ENCODE measurements at regions not wholly inside any gene's neighbourhood (a gene's known extent, or its start where the extent isn't known, plus 50 kb on each side); places are given as distances from the start of the nearest gene placed in this dataset.
A peak's percentile ranks its signal among the peaks of the same experiment; 100 is the strongest.

DNA sequence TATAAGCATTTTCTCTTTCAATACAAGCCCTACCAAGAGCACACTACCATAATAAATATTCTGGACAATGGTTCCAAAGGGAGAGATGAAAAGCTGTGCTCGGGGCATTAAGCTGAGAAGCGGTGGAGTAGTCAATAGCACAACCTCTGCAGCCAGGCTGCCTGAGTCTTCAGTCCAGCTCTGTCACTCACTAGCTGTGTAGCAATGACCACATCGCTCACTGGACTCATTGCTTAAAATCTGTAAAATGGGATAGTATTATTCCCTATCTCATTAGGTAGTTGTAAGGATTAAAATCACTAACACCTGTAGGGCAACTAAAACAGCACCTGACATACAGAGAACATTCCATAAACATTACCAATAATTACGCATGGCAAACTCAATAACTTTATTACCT, 199.9 kb upstream of the KLF14 start:
- WGBS (ENCODE audit: insufficient coverage) = 95% methylated on average over 3 of the region's 4 CpGs
- H3K9ac ChIP-seq (ENCODE audit: low read length) = no peak overlapping the region
- no peak overlapping the region for H2AFZ ChIP-seq (ENCODE audit: insufficient read depth, low read depth, low read length, poor library complexity, severe bottlenecking)
- no peak for TF ChIP-seq EZH2 (IDR thresholded peaks at IDR 0.05; ENCODE audit: borderline replicate concordance, insufficient read depth, low read depth, low read length, poor library complexity, severe bottlenecking)
- TF ChIP-seq, protein P1, sequence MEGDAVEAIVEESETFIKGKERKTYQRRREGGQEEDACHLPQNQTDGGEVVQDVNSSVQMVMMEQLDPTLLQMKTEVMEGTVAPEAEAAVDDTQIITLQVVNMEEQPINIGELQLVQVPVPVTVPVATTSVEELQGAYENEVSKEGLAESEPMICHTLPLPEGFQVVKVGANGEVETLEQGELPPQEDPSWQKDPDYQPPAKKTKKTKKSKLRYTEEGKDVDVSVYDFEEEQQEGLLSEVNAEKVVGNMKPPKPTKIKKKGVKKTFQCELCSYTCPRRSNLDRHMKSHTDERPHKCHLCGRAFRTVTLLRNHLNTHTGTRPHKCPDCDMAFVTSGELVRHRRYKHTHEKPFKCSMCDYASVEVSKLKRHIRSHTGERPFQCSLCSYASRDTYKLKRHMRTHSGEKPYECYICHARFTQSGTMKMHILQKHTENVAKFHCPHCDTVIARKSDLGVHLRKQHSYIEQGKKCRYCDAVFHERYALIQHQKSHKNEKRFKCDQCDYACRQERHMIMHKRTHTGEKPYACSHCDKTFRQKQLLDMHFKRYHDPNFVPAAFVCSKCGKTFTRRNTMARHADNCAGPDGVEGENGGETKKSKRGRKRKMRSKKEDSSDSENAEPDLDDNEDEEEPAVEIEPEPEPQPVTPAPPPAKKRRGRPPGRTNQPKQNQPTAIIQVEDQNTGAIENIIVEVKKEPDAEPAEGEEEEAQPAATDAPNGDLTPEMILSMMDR (IDR thresholded peaks at IDR 0.05) = no peak
- CTCF ChIA-PET = interaction anchor here (1.1 to 1.3 kb wide), 2 partner anchors 28 to 49 kb away, joined by 3 to 4 read pairs; no protein-coding TSS in a partner anchor
- H4K20me1 ChIP-seq (ENCODE audit: control insufficient read depth, insufficient read depth, low read length, poor library complexity, severe bottlenecking) = peaks cover 38% of the 10 kb centered on the region
- peaks cover 63% of the 10 kb centered on the region for H3K4me1 Mint-ChIP-seq
- H3K4me3 ChIP-seq (ENCODE audit: control extremely low read depth in 1 of 5, extremely low read depth in 1 of 5, insufficient read depth in 1 of 5, low read depth in 2 of 5, low read length in 4 of 5) = no peak overlapping the region
- H3K9me3 ChIP-seq (ENCODE audit: control extremely low read depth in 1 of 3, control insufficient read depth in 2 of 3, insufficient read depth in 1 of 3, low read length in 2 of 3) = no peaks in the 10 kb centered on the region
- no peaks in the 10 kb centered on the region for H3K27me3 Mint-ChIP-seq
- H3K4me1 ChIP-seq (ENCODE audit: control insufficient read depth in 2 of 2, insufficient read depth in 2 of 2, low read length in 2 of 2) = peaks cover 18 to 19% of the 10 kb centered on the region in 2 donors
- no peak overlapping the region for H3K27ac ChIP-seq (ENCODE audit: low read length in 2 of 2)
- DNase-seq (no peak), ATAC-seq (ENCODE audit: low read depth) (no peak)
- no peak overlapping the region for H3K4me3 Mint-ChIP-seq
- H3K36me3 ChIP-seq (replicated peaks in 1 of 2; ENCODE audit: control extremely low read depth in 1 of 2, control insufficient read depth in 1 of 2, extremely low read depth in 1 of 2, insufficient read depth in 2 of 2, low read length in 1 of 2) = peaks cover 3 to 24% of the 10 kb centered on the region in 2 experiments
- H3K79me2 ChIP-seq (ENCODE audit: control insufficient read depth, insufficient read depth, low read length) = peaks cover 99% of the 10 kb centered on the region
- H3K4me2 ChIP-seq (replicated peaks; ENCODE audit: low read depth, low read length, poor library complexity, severe bottlenecking) = no peak overlapping the region
- POLR2A ChIA-PET = interaction anchor here (0.5 kb wide), 1 partner anchor 36 kb away, joined by 10 read pairs; no protein-coding TSS in a partner anchor
- no peaks in the 10 kb centered on the region for H3K27me3 ChIP-seq (replicated peaks in 1 of 4; ENCODE audit: control extremely low read depth in 1 of 4, control insufficient read depth in 3 of 4, insufficient read depth in 4 of 4, low read length in 3 of 4)
- H3K27ac Mint-ChIP-seq = no peak overlapping the region
- intact Hi-C loops (cut with micrococcal nuclease) = no loop called here
- H3K9me3 Mint-ChIP-seq (ENCODE audit: insufficient read depth) = no peaks in the 10 kb centered on the region

DNA sequence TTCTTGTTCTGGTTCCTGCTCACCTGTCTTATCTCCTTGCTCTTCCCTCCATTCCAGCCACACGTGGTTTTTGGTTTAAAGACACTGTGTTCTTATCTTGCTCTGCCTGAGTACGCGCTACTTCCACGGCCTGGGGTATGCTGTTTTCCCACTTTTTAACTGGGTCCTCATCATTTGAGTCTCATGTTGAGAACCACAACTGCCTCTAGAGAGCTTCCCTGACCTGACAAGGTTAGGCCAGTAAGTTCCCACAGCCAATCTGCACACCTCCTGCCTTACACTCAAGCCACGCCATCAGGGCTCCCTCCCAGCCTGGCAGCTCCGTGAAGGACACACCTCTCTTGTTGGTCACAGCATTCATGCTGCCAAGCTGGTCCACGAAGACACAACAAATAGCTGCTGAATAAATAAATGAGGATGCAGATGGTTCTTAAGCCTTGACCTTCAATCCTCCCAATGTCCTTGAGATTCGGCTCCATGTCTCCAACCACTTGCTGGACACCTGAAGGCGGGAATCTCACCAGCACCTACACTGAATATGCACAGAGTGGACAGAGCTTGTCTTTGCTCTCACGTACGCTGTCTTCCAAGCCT, 201.7 kb upstream of the KLF14 start:
- Mint-ChIP-seq H3K27ac (peak overlapping the region; percentile 22), H3K9me3 (ENCODE audit: insufficient read depth) (no peaks in the 10 kb centered on the region), H3K27me3 (no peaks in the 10 kb centered on the region), H3K4me1 (peaks cover 63% of the 10 kb centered on the region), H3K4me3 (no peak overlapping the region)
- Histone ChIP-seq H3K27ac (ENCODE audit: low read length in 2 of 2) (no peak overlapping the region), H3K4me3 (ENCODE audit: control extremely low read depth in 1 of 5, extremely low read depth in 1 of 5, insufficient read depth in 1 of 5, low read depth in 2 of 5, low read length in 4 of 5) (no peak overlapping the region), H3K36me3 (replicated peaks in 1 of 2; ENCODE audit: control extremely low read depth in 1 of 2, control insufficient read depth in 1 of 2, extremely low read depth in 1 of 2, insufficient read depth in 2 of 2, low read length in 1 of 2) (peaks cover 3 to 24% of the 10 kb centered on the region in 2 experiments), H4K20me1 (ENCODE audit: control insufficient read depth, insufficient read depth, low read length, poor library complexity, severe bottlenecking) (peaks cover 45% of the 10 kb centered on the region), H3K79me2 (ENCODE audit: control insufficient read depth, insufficient read depth, low read length) (peaks cover 99% of the 10 kb centered on the region), H3K9me3 (ENCODE audit: control extremely low read depth in 1 of 3, control insufficient read depth in 2 of 3, insufficient read depth in 1 of 3, low read length in 2 of 3) (no peaks in the 10 kb centered on the region), H3K4me1 (ENCODE audit: control insufficient read depth in 2 of 2, insufficient read depth in 2 of 2, low read length in 2 of 2) (peaks cover 9 to 14% of the 10 kb centered on the region in 2 donors), H3K4me2 (replicated peaks; ENCODE audit: low read depth, low read length, poor library complexity, severe bottlenecking) (no peak overlapping the region), H3K27me3 (replicated peaks in 1 of 4; ENCODE audit: control extremely low read depth in 1 of 4, control insufficient read depth in 3 of 4, insufficient read depth in 4 of 4, low read length in 3 of 4) (no peaks in the 10 kb centered on the region), H2AFZ (ENCODE audit: insufficient read depth, low read depth, low read length, poor library complexity, severe bottlenecking) (no peak overlapping the region), H3K9ac (ENCODE audit: low read length) (no peak overlapping the region)
- intact Hi-C loops (cut with micrococcal nuclease) = no loop called here
- CTCF ChIA-PET = interaction anchor here (0.7 to 2.8 kb wide), 5 partner anchors 9 to 108 kb away, joined by 3 to 12 read pairs (median 4); no protein-coding TSS in a partner anchor
- no peak for TF ChIP-seq EZH2 (IDR thresholded peaks at IDR 0.05; ENCODE audit: borderline replicate concordance, insufficient read depth, low read depth, low read length, poor library complexity, severe bottlenecking)
- TF ChIP-seq, protein P1 (IDR thresholded peaks at IDR 0.05) = no peak
- DNase-seq (no peak), ATAC-seq (ENCODE audit: low read depth) (no peak)
- 96% methylated on average over 9 of the region's 11 CpGs for WGBS (ENCODE audit: insufficient coverage)
- POLR2A ChIA-PET = interaction anchor here (1.0 kb wide), 1 partner anchor 92 kb away, joined by 3 read pairs; no protein-coding TSS in a partner anchor

Measured in B cell (primary cell).